Activated naive CD8-positive, alpha-beta T cell treated with anti-CD3 and anti-CD28 coated beads, Interleukin-2, amount 10 ng/mL, durations not matched to agents 7 days and 5 days (primary cell): ENCODE measurements at regions not wholly inside any gene's neighbourhood (a gene's known extent, or its start where the extent isn't known, plus 50 kb on each side); places are given as distances from the start of the nearest gene placed in this dataset.
"Not testable (repeated sequence)": the region's sequence is repeated elsewhere in the genome, so short reads cannot be mapped to it uniquely, and the experiment has no call there.

Experiments used
- ATAC-seq: fragments of 150-1000 bp; cut with Tn5 transposase; one replicate; pipeline ENCODE4 v1.10.0; 2021; ENCODE audit warnings: low read depth, moderate library complexity
- POLR2A ChIA-PET: fragments of 350-600 bp; sonication (Branson Sonifier 250); formaldehyde crosslinking; loops from one replicate; lab custom pipeline; 2021; ENCODE audit warnings: antibody characterized with exemption; lab: Charles Lee
- DNase-seq: peaks from one replicate; pipeline ENCODE4 v3.0.0; 2021
- H3K27ac Mint-ChIP-seq: one replicate; pipeline ENCODE4 v1.8.0; 2022; ENCODE audit warnings: mild to moderate bottlenecking, mixed read lengths
- H3K27me3 Mint-ChIP-seq: one replicate; pipeline ENCODE4 v1.8.0; 2022; ENCODE audit warnings: mild to moderate bottlenecking, moderate library complexity, mixed read lengths
- H3K36me3 Mint-ChIP-seq: one replicate; pipeline ENCODE4 v1.8.0; 2021; ENCODE audit warnings: mild to moderate bottlenecking, mixed read lengths
- H3K4me1 Mint-ChIP-seq: one replicate; pipeline ENCODE4 v1.8.0; 2021; ENCODE audit warnings: mixed read lengths
- H3K4me3 Mint-ChIP-seq: one replicate; pipeline ENCODE4 v1.8.0; 2022; ENCODE audit warnings: mild to moderate bottlenecking, moderate library complexity, mixed read lengths
- H3K9me3 Mint-ChIP-seq: one replicate; pipeline ENCODE4 v1.8.0; 2021; ENCODE audit warnings: mixed read lengths

DNA sequence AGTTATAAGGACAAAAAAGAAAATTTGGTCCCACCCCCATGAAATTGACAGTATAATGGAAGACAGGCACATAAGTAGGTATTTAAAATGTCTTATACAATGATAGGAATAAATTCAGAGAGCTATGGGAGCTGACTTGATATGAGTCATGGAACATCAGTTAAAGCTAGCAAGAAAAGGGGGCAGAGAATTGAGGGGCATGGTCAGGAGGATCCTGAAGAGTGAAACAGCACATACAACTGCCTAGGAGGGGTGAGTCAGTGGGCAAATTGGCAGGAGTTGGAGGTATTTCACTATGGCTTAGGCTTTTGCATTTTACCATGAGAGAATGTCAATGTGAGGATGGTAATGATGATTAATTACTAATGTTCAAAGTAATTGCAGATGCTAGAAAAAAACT, 95.4 kb upstream of the BANK1 start:
- ATAC-seq (no peak), DNase-seq (no peak)
- H3K27me3 Mint-ChIP-seq: peaks cover 8% of the 10 kb centered on the region
- H3K27ac Mint-ChIP-seq: no peak overlapping the region
- H3K9me3 Mint-ChIP-seq: no peaks in the 10 kb centered on the region
- POLR2A ChIA-PET: no interaction called here
- H3K4me3 Mint-ChIP-seq: no peak overlapping the region
- H3K36me3 Mint-ChIP-seq: no peaks in the 10 kb centered on the region
- no peaks in the 10 kb centered on the region for H3K4me1 Mint-ChIP-seq

DNA sequence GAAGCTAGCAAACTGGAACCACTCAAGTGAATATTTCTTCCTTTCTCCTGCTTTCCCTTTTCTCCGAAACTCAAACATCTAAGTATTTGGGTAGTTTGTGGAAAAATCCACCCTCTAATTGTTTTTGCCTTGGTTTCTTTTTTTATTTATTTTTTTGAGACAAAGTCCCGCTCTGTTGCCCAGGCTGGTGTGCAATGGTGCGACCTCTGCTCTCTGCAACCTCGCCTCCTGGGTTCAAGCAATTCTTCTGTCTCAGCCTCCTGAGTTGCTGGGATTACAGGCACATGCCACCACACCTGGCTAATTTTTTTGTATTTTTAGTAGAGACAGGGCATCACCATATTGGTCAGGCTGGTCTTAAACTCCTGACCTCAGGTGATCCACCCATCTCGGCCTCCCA, 96.1 kb upstream of the BANK1 start:
- H3K4me1 Mint-ChIP-seq, DNase-seq, ATAC-seq, H3K4me3 Mint-ChIP-seq, H3K27me3 Mint-ChIP-seq, POLR2A ChIA-PET, H3K9me3 Mint-ChIP-seq, H3K27ac Mint-ChIP-seq, H3K36me3 Mint-ChIP-seq: not testable (repeated sequence)

DNA sequence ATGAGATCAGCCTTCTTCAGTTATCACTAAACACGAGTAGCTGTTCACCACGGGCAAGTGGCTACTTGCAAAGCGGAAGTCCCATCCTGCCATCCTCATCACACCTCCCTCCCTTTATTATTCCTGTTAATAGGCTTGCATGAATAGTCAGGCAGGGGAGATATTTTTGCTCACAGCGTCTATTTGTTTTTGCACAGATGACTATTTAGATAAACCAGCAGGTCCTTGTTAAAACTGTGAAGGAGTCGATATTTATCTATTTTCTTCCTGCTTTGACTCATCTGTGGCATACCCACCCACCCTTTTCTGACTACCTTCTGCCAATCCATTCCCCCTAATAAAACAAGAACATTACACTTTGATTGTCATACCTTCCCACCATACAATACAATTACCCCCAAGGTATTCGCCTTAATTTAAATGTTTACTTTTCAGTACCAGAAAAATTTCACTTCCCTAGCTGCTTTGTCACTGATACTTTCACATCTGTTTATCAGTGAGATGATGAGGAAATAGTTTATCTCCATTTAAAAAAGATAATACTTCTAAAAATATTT, 96.6 kb upstream of the BANK1 start:
- DNase-seq (no peak), ATAC-seq (no peak)
- Mint-ChIP-seq H3K36me3 (no peaks in the 10 kb centered on the region), H3K27ac (no peak overlapping the region), H3K27me3 (peaks cover 7% of the 10 kb centered on the region), H3K4me1 (no peaks in the 10 kb centered on the region), H3K4me3 (no peak overlapping the region), H3K9me3 (no peaks in the 10 kb centered on the region)
- POLR2A ChIA-PET: no interaction called here

DNA sequence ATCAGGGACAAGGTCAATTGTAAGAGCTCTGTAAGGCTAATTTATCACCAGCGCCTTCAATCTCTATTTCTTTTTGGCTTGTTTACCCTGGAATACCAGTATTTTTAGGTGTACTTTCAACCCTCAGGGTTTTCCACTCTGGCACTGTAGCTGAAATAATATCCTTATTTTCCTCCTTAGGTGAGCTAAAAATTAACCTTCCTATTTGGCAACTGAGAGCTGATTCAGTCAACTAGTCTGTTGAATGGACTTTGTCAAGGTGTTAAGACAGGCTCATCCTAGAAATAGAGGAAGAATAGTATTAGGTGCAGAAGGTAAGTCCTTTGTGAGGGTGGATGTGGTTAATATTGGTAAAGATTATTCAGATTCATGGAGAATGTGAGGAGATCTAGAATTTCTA, 101.3 kb upstream of the BANK1 start:
- H3K4me3 Mint-ChIP-seq: no peak overlapping the region
- H3K4me1 Mint-ChIP-seq: no peaks in the 10 kb centered on the region
- no peak for DNase-seq
- no peaks in the 10 kb centered on the region for H3K9me3 Mint-ChIP-seq
- POLR2A ChIA-PET: no interaction called here
- H3K27ac Mint-ChIP-seq: no peak overlapping the region
- peaks cover 12% of the 10 kb centered on the region for H3K27me3 Mint-ChIP-seq
- no peaks in the 10 kb centered on the region for H3K36me3 Mint-ChIP-seq
- no peak for ATAC-seq

DNA sequence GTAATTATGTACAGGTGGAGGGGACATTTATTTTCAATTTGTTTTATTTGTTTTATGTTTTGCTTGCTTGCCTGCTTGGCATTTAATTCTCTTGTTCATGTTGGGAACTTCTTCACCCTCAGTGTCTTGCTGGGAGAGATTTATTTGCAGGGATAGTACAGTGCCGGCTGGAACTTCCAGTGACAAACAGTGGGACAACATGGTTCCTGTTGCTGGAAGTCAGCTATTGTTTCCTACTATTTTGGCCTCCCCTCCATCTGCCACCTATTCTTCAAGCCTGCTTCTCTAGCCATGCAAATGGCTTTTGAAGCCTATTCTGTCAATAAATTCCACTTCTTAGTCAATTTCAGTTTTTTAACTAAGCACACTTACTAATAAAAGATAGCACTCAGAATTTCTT, 105.4 kb upstream of the BANK1 start:
- H3K4me1 Mint-ChIP-seq: no peaks in the 10 kb centered on the region
- no peak for DNase-seq
- POLR2A ChIA-PET: no interaction called here
- H3K27ac Mint-ChIP-seq: no peak overlapping the region
- no peak overlapping the region for H3K4me3 Mint-ChIP-seq
- H3K9me3 Mint-ChIP-seq: no peaks in the 10 kb centered on the region
- ATAC-seq: no peak
- H3K27me3 Mint-ChIP-seq: peaks cover 8% of the 10 kb centered on the region
- H3K36me3 Mint-ChIP-seq: no peaks in the 10 kb centered on the region

DNA sequence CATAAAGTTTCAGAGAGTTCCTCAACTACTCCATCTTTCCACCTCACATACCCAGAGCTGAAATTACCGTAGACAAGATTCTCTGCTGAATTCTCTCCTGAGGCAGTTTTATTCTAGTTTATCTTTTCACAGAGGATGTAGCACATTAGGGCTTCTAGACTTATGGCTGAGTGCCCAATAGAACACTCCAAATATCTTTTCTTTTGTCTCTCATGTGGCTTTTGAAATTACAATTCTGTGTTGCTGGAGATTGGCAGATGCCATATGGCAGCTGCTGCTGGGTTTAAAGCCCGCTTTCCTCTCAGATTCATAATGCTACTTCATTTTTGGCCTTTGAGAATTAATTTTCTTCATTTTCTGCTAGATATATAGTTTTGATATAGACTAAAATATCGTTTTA, 107.6 kb upstream of the BANK1 start:
- Mint-ChIP-seq H3K9me3 (peaks cover 1% of the 10 kb centered on the region), H3K27me3 (peaks cover 6% of the 10 kb centered on the region), H3K4me1 (no peaks in the 10 kb centered on the region), H3K36me3 (no peaks in the 10 kb centered on the region), H3K4me3 (no peak overlapping the region), H3K27ac (no peak overlapping the region)
- no peak for DNase-seq
- no peak for ATAC-seq
- POLR2A ChIA-PET: no interaction called here

DNA sequence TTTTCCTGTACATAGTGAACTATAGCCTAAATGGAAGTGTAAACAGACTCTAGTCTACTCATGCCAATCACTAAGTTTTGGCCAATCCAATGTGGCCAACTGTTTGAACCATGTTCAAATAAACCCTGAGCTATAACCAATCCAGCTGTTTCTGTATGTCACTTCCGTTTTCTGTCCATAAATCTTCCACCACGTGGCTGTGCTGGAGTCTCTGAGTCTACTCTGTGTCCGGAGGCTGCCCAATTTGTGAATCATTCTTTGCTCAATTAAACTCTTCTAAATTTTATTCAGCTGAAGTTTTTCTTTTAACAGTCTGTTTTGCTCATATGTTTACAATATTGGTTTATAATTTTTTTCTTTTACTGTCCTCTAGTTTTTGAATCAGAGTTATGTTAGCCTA, 112.3 kb upstream of the BANK1 start:
- H3K9me3 Mint-ChIP-seq: peaks cover 1% of the 10 kb centered on the region
- no peak overlapping the region for H3K27ac Mint-ChIP-seq
- H3K4me3 Mint-ChIP-seq: no peak overlapping the region
- H3K4me1 Mint-ChIP-seq: no peaks in the 10 kb centered on the region
- H3K36me3 Mint-ChIP-seq: no peaks in the 10 kb centered on the region
- POLR2A ChIA-PET: no interaction called here
- no peak for DNase-seq
- H3K27me3 Mint-ChIP-seq: no peaks in the 10 kb centered on the region
- no peak for ATAC-seq

DNA sequence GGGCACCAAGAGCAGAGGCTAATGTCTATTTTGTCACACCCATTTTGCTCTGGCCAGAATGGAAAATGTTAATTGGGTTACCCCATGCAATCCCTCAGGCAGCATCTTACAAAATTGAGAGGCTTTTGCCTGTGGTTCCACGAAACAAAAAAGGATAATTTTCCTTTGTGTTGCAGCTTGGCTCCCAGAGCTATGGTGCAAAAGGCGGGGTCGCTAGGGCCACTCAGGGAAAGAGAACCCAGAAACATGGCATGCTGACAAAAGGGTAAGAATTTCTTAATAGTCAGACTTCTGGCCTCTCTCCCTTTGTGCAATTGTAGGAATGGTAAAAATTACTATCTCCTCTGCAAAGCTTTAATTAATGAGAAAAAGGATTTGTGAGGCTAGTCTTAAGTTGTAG, 119.6 kb upstream of the BANK1 start:
- no peaks in the 10 kb centered on the region for H3K9me3 Mint-ChIP-seq
- no peaks in the 10 kb centered on the region for H3K4me1 Mint-ChIP-seq
- no peak for DNase-seq
- H3K36me3 Mint-ChIP-seq: no peaks in the 10 kb centered on the region
- H3K4me3 Mint-ChIP-seq: no peak overlapping the region
- no peak for ATAC-seq
- POLR2A ChIA-PET: no interaction called here
- no peak overlapping the region for H3K27ac Mint-ChIP-seq
- no peaks in the 10 kb centered on the region for H3K27me3 Mint-ChIP-seq

DNA sequence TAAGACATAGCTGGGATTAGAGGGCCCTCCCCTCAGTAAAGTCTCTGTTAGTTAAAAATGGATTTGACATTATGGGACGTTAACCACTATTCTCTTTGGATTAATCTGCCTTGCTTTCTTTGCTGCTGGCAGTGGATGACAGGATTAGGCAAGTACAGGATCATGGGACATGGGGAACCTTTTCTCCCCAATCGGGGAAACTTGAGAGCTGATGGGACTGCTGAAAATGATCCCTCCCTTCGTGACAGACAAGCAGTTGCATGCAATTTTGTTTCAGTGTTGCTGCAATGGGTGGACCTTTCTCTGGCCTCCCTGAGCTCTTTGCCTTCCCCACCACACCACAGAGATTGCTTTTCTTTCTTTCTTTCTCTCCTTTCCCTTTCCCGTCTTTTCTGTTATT, 120.2 kb upstream of the BANK1 start:
- H3K27ac Mint-ChIP-seq: no peak overlapping the region
- DNase-seq: no peak
- H3K27me3 Mint-ChIP-seq: no peaks in the 10 kb centered on the region
- no peaks in the 10 kb centered on the region for H3K9me3 Mint-ChIP-seq
- H3K4me1 Mint-ChIP-seq: no peaks in the 10 kb centered on the region
- no peak overlapping the region for H3K4me3 Mint-ChIP-seq
- ATAC-seq: no peak
- no peaks in the 10 kb centered on the region for H3K36me3 Mint-ChIP-seq
- POLR2A ChIA-PET: no interaction called here

DNA sequence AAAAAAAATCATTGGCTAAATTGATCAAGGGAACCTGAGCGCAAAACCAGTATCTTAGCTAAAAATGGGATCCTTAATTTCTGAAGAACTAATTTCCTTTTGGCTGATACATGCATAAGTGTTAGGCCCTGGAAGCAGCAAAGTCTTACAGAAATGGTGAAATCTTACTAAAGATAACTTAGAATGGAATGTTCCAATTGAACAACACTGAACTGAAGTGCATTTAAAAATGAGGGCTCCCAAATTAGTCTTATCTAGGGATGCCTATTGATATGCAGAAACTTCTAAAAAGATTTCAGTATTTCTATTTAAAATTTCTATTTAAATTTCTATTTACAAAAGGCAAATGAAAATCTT, 120.7 kb upstream of the BANK1 start:
- no peaks in the 10 kb centered on the region for H3K36me3 Mint-ChIP-seq

DNA sequence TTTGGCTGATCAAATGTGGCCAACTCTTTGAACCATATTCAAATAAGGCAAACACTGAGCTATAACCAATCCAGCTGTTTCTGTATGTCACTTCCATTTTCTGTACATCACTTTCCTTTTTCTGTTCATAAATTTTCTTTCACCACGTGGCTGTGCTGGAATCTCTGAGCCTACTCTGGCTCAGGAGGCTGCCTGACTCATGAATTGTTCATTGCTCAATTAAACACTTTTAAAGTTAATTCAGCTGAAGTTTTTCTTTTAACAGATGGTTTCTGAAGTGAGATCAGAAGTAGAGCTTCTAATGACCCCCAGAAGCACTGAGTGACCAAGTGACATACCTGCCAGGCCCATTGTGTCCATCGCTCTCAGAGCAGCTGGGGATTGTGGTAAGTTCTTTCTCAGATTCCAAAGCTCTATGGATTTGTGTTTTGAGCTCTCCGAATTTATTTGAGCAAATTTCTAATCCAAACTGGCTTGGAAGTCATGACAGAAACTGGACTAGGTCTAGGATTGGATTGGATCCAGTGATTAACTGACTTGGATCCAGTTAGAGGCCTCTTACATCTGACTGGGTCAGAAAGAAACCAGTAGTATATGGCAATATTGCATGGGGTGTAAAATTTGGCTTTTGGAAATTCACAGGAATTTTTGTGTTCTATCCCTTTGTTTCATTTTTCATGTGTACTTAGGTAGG, 121.2 kb upstream of the BANK1 start:
- POLR2A ChIA-PET: no interaction called here
- Mint-ChIP-seq H3K4me1 (no peaks in the 10 kb centered on the region), H3K9me3 (no peaks in the 10 kb centered on the region), H3K27me3 (no peaks in the 10 kb centered on the region), H3K4me3 (no peak overlapping the region), H3K27ac (no peak overlapping the region), H3K36me3 (no peaks in the 10 kb centered on the region)
- ATAC-seq (no peak), DNase-seq (no peak)

More for the DNA sequence above, 120.7 kb upstream of the BANK1 start:
- Mint-ChIP-seq H3K4me1 (no peaks in the 10 kb centered on the region), H3K27ac (no peak overlapping the region), H3K27me3 (no peaks in the 10 kb centered on the region), H3K9me3 (no peaks in the 10 kb centered on the region), H3K4me3 (no peak overlapping the region)
- POLR2A ChIA-PET: no interaction called here
- DNase-seq (no peak), ATAC-seq (no peak)

DNA sequence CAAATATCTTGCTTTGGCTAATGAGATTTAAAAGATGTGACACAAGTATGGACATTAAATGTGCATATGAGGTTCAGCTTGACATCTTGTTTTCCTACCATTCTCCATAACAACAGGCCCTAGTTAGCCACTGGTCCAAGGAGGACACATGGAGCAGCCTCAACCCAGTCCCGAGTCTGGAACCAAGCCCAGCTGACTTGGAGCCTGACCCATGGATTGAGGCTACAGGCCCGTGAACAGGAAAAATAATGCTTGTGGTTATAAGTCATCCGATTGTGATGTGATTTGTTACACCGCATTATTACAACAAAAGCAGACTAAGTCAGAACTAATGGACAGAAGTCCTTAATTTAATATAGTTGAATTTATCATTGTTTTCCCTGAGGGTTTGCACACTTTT, 123.2 kb upstream of the BANK1 start:
- Mint-ChIP-seq H3K4me1 (no peaks in the 10 kb centered on the region), H3K36me3 (no peaks in the 10 kb centered on the region), H3K27ac (no peak overlapping the region), H3K27me3 (no peaks in the 10 kb centered on the region), H3K4me3 (no peak overlapping the region), H3K9me3 (no peaks in the 10 kb centered on the region)
- POLR2A ChIA-PET: no interaction called here
- ATAC-seq: no peak
- DNase-seq: no peak

DNA sequence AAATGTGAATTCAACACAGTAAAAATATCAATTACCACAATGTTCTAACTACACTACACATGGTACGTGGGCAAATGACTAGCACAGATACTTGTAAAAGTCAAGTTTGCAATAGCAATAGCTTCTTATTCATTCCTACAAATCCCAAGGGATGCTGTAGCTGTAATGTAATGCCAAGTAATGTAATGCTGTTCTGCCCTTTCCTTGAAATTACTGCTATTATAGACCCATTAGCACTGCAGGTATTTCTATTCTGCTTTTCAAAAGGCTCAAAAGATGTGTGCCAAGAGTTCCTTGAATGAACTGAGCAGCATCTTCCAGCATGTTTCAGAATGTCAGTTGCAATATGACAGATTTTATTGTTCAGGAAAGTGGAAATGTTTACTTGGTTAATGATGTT, 129.9 kb upstream of the BANK1 start:
- peaks cover 12% of the 10 kb centered on the region for H3K27me3 Mint-ChIP-seq
- ATAC-seq: no peak
- POLR2A ChIA-PET: no interaction called here

DNA sequence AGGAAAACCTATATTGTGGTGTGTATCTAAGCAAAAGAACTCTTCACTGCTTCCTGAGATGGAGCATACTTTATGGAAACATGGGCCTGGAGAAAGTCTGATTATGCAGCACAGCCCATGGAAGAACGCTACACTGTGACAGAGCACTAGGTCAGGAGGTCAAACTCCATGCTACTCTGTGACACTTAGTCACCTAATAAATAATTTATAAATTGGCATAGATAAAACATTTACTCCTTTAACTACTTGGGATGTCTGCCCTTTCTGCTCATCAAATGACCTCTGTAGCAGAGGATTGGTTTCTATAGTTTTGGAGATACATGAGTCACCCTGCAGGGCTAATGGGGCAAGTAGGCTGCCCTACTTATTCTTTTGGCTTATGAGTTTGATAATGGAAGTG, 134.7 kb upstream of the BANK1 start:
- POLR2A ChIA-PET: no interaction called here
- Mint-ChIP-seq H3K36me3 (no peaks in the 10 kb centered on the region), H3K27ac (no peak overlapping the region), H3K9me3 (no peaks in the 10 kb centered on the region), H3K4me3 (no peak overlapping the region), H3K27me3 (peaks cover 12% of the 10 kb centered on the region), H3K4me1 (no peaks in the 10 kb centered on the region)
- DNase-seq (no peak), ATAC-seq (no peak)

More for the DNA sequence above, 129.9 kb upstream of the BANK1 start:
- H3K36me3 Mint-ChIP-seq: no peaks in the 10 kb centered on the region
- H3K9me3 Mint-ChIP-seq: no peaks in the 10 kb centered on the region
- no peak for DNase-seq
- H3K27ac Mint-ChIP-seq: no peak overlapping the region
- no peak overlapping the region for H3K4me3 Mint-ChIP-seq
- no peaks in the 10 kb centered on the region for H3K4me1 Mint-ChIP-seq

DNA sequence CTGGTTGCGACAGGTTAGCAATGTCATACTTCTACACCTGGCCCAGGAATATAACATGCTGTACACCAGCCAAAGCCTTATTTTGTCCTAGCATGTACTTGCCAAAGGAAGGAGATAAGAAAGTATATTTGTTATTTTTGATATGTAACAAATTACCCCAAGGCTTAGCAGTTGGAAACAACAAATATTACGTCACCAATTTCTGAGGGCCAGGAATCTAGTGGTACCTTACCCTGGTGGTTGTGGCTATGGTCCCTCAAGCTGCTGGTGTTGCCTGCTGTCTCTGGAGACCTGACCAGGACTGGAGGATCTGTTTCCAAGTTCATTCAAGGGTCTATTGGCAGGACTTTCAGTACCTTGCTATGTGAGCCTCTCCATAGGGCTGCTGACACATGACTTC, 135.5 kb upstream of the BANK1 start:
- POLR2A ChIA-PET: no interaction called here
- Mint-ChIP-seq H3K4me3 (no peak overlapping the region), H3K27me3 (peaks cover 10% of the 10 kb centered on the region), H3K36me3 (no peaks in the 10 kb centered on the region), H3K27ac (no peak overlapping the region), H3K4me1 (no peaks in the 10 kb centered on the region), H3K9me3 (no peaks in the 10 kb centered on the region)
- no peak for ATAC-seq
- DNase-seq: no peak
